ENCODE measurements at regions not wholly inside any gene's neighbourhood (a gene's known extent, or its start where the extent isn't known, plus 50 kb on each side); places are given as distances from the start of the nearest gene placed in this dataset.

- no peak for TF ChIP-seq TAF1 (IDR thresholded peaks at IDR 0.05; ENCODE audit: low read depth)
- no peak for TF ChIP-seq FOXM1 (IDR thresholded peaks at IDR 0.05; ENCODE audit: borderline replicate concordance, low read depth)
- TF ChIP-seq EP300 (IDR thresholded peaks at IDR 0.05; ENCODE audit: borderline replicate concordance) = no peak
- no peak for TF ChIP-seq TCF12 (IDR thresholded peaks at IDR 0.05; ENCODE audit: low read depth)
- TF ChIP-seq YY1 (IDR thresholded peaks at IDR 0.05; ENCODE audit: low read depth) = no peak
- TF ChIP-seq CREB1 (IDR thresholded peaks at IDR 0.05; ENCODE audit: low read depth) = no peak
- TF ChIP-seq CEBPB (IDR thresholded peaks at IDR 0.05) = no peak
- no peak for TF ChIP-seq MAX (IDR thresholded peaks at IDR 0.05)
- TF ChIP-seq ZBTB7A (IDR thresholded peaks at IDR 0.05; ENCODE audit: low read depth) = no peak
- no peak for TF ChIP-seq EGR1 (IDR thresholded peaks at IDR 0.05)
- TF ChIP-seq TEAD4 (IDR thresholded peaks at IDR 0.05) = no peak
- TF ChIP-seq RAD21 (IDR thresholded peaks at IDR 0.05; ENCODE audit: low read depth) = no peak
- TF ChIP-seq USF1 (IDR thresholded peaks at IDR 0.05) = no peak
- TF ChIP-seq NFIC (IDR thresholded peaks at IDR 0.05) = no peak
- no peak for TF ChIP-seq REST (IDR thresholded peaks at IDR 0.05; ENCODE audit: low read depth)
Observed at GRCh38 chr6:109255087-109255486, 127.2 kb downstream of the CD164 start.

GRCh38 chr6:109253366-109253765 lies 128.9 kb downstream of the CD164 start:
- TF ChIP-seq CREB1 (IDR thresholded peaks at IDR 0.05; ENCODE audit: low read depth) (no peak), USF1 (IDR thresholded peaks at IDR 0.05) (no peak), EGR1 (IDR thresholded peaks at IDR 0.05) (no peak), TAF1 (IDR thresholded peaks at IDR 0.05; ENCODE audit: low read depth) (no peak), MAX (IDR thresholded peaks at IDR 0.05) (no peak), TCF12 (IDR thresholded peaks at IDR 0.05; ENCODE audit: low read depth) (no peak)

GRCh38 chr6:109252261-109253041 lies 129.8 kb downstream of the CD164 start:
- TF ChIP-seq CEBPB (IDR thresholded peaks at IDR 0.05) (no peak), RAD21 (IDR thresholded peaks at IDR 0.05; ENCODE audit: low read depth) (no peak), YY1 (IDR thresholded peaks at IDR 0.05; ENCODE audit: low read depth) (no peak), EP300 (IDR thresholded peaks at IDR 0.05; ENCODE audit: borderline replicate concordance) (no peak), CREB1 (IDR thresholded peaks at IDR 0.05; ENCODE audit: low read depth) (no peak)

GRCh38 chr6:109251839-109252238 lies 130.4 kb downstream of the CD164 start:
- TF ChIP-seq USF1 (IDR thresholded peaks at IDR 0.05) = no peak
- TF ChIP-seq FOXM1 (IDR thresholded peaks at IDR 0.05; ENCODE audit: borderline replicate concordance, low read depth) = no peak
- no peak for TF ChIP-seq TCF12 (IDR thresholded peaks at IDR 0.05; ENCODE audit: low read depth)
- TF ChIP-seq CREB1 (IDR thresholded peaks at IDR 0.05; ENCODE audit: low read depth) = no peak
- no peak for TF ChIP-seq MAX (IDR thresholded peaks at IDR 0.05)

- TF ChIP-seq CREB1 (IDR thresholded peaks at IDR 0.05; ENCODE audit: low read depth) (no peak), MAX (IDR thresholded peaks at IDR 0.05) (no peak), EGR1 (IDR thresholded peaks at IDR 0.05) (no peak), CEBPB (IDR thresholded peaks at IDR 0.05) (no peak), TAF1 (IDR thresholded peaks at IDR 0.05; ENCODE audit: low read depth) (no peak), ZBTB7A (IDR thresholded peaks at IDR 0.05; ENCODE audit: low read depth) (no peak), TEAD4 (IDR thresholded peaks at IDR 0.05) (no peak), YY1 (IDR thresholded peaks at IDR 0.05; ENCODE audit: low read depth) (no peak), NFIC (IDR thresholded peaks at IDR 0.05) (no peak)
Observed at GRCh38 chr6:109243863-109244825, 138.1 kb downstream of the CD164 start.

GRCh38 chr6:109242925-109243324 lies 139.3 kb downstream of the CD164 start:
- no peak for TF ChIP-seq TEAD4 (IDR thresholded peaks at IDR 0.05)
- TF ChIP-seq TCF12 (IDR thresholded peaks at IDR 0.05; ENCODE audit: low read depth) = no peak
- TF ChIP-seq RAD21 (IDR thresholded peaks at IDR 0.05; ENCODE audit: low read depth) = no peak
- no peak for TF ChIP-seq CREB1 (IDR thresholded peaks at IDR 0.05; ENCODE audit: low read depth)
- no peak for TF ChIP-seq CEBPB (IDR thresholded peaks at IDR 0.05)
- no peak for TF ChIP-seq FOXM1 (IDR thresholded peaks at IDR 0.05; ENCODE audit: borderline replicate concordance, low read depth)
